SK-N-SH (cell line): ENCODE measurements at regions not wholly inside any gene's neighbourhood (a gene's known extent, or its start where the extent isn't known, plus 50 kb on each side); places are given as distances from the start of the nearest gene placed in this dataset.

Source experiments
- CTCF ChIP-seq: fragments of 200-600 bp; sonication (generic); IDR thresholded peaks from 2 replicates; pipeline ENCODE4 v1.6.1; 2017; ENCODE audit warnings: antibody characterized with exemption, mild to moderate bottlenecking, moderate library complexity
- EZH2phosphoT487 ChIP-seq: fragments of 200-600 bp; sonication (generic); IDR thresholded peaks from 2 replicates; pipeline ENCODE4 v1.6.1; 2017; ENCODE audit warnings: low read depth, mixed run types, mild to moderate bottlenecking, antibody characterized with exemption, moderate library complexity, borderline replicate concordance
- GABPA ChIP-seq: IDR thresholded peaks from 2 replicates; pipeline ENCODE4 v1.4.0; 2012; ENCODE audit warnings: low read depth, mild to moderate bottlenecking
- MAX ChIP-seq: IDR thresholded peaks from 2 replicates; pipeline ENCODE4 v1.4.0; 2012; ENCODE audit warnings: low read depth
- PBX3 ChIP-seq: IDR thresholded peaks from 2 replicates; pipeline ENCODE4; 2012
- REST ChIP-seq: IDR thresholded peaks from 2 replicates; pipeline ENCODE4 v1.6.1; 2012; ENCODE audit warnings: mild to moderate bottlenecking, low read depth, low read length, moderate library complexity
- RFX5 ChIP-seq: IDR thresholded peaks from 2 replicates; pipeline ENCODE4 v1.6.1; 2012; ENCODE audit warnings: mild to moderate bottlenecking, improper control_type of control experiment, low read length
- TAF1 ChIP-seq: IDR thresholded peaks from 2 replicates; pipeline ENCODE4 v1.6.1; 2012; ENCODE audit warnings: low read depth, mild to moderate bottlenecking, low read length, moderate library complexity, borderline replicate concordance
- USF1 ChIP-seq: IDR thresholded peaks from 2 replicates; pipeline ENCODE4 v1.4.0; 2012; ENCODE audit warnings: low read depth, borderline replicate concordance

GRCh38 chr10:23980094-23980493 lies 228.8 kb upstream of the KIAA1217 start:
- TF ChIP-seq MAX: no peak
- TF ChIP-seq REST: no peak
- no peak for TF ChIP-seq CTCF
- peak; percentile 53 for TF ChIP-seq PBX3
- no peak for TF ChIP-seq TAF1
- no peak for TF ChIP-seq EZH2phosphoT487
- no peak for TF ChIP-seq USF1
- TF ChIP-seq RFX5: no peak
- TF ChIP-seq GABPA: no peak
